ENCODE measurements at regions not wholly inside any gene's neighbourhood (a gene's known extent, or its start where the extent isn't known, plus 50 kb on each side); places are given as distances from the start of the nearest gene placed in this dataset.

DNA sequence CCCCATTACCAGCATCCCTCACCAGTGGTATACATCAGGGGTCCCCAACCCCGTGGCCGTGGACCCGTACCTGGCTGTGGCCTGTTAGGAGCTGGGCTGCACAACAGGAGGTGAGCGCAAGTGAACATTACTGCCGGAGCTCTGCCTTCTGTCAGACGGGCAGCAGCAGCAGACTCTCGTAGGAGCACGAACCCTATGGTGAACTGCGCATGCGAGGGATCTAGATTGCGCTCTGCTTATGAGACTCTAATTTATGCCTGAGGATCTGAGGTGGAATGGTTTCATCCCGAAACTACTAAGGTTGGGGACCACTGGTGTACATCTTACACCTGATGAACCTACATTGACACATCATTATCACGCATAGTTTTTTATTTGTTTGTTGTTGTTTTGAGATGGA is 52.8 kb upstream of the DHX15 start:
- DNase-seq (no peak), ATAC-seq (no peak)
- H3K36me3 ChIP-seq: no peaks in the 10 kb centered on the region
- TF ChIP-seq, protein P1, sequence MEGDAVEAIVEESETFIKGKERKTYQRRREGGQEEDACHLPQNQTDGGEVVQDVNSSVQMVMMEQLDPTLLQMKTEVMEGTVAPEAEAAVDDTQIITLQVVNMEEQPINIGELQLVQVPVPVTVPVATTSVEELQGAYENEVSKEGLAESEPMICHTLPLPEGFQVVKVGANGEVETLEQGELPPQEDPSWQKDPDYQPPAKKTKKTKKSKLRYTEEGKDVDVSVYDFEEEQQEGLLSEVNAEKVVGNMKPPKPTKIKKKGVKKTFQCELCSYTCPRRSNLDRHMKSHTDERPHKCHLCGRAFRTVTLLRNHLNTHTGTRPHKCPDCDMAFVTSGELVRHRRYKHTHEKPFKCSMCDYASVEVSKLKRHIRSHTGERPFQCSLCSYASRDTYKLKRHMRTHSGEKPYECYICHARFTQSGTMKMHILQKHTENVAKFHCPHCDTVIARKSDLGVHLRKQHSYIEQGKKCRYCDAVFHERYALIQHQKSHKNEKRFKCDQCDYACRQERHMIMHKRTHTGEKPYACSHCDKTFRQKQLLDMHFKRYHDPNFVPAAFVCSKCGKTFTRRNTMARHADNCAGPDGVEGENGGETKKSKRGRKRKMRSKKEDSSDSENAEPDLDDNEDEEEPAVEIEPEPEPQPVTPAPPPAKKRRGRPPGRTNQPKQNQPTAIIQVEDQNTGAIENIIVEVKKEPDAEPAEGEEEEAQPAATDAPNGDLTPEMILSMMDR (IDR thresholded peaks at IDR 0.05): no peak
- TF ChIP-seq POLR2A (IDR thresholded peaks at IDR 0.05): no peak
- intact Hi-C loops (cut with DNase I): no loop called here
- 93 to 96% (median 94%) methylated on average over 13 of the region's 13 CpGs for WGBS, 4 donors
- H3K27me3 ChIP-seq: no peaks in the 10 kb centered on the region
- no peak overlapping the region for H3K4me3 ChIP-seq
- H3K9me3 ChIP-seq: no peaks in the 10 kb centered on the region
- no peak overlapping the region for H3K27ac ChIP-seq
- no peaks in the 10 kb centered on the region for H3K4me1 ChIP-seq

- H3K27me3 ChIP-seq: no peaks in the 10 kb centered on the region
- H3K4me1 ChIP-seq: peaks cover 0 to 8% (median 0%) of the 10 kb centered on the region in 12 donors
- H3K27ac ChIP-seq: no peak overlapping the region
- DNase-seq: no peak
- no peak overlapping the region for H3K4me3 ChIP-seq
- no peaks in the 10 kb centered on the region for H3K36me3 ChIP-seq
- H3K9me3 ChIP-seq: no peaks in the 10 kb centered on the region
- intact Hi-C loops (cut with DNase I): no loop called here
- ATAC-seq: no peak
- TF ChIP-seq, protein P1 (IDR thresholded peaks at IDR 0.05): no peak
- TF ChIP-seq POLR2A (IDR thresholded peaks at IDR 0.05): no peak
- WGBS, 4 donors: 95 to 100% (median 96%) methylated on average over 1 of the region's 1 CpG
These were observed 54.1 kb upstream of the DHX15 start for GRCh38 chr4:24638396-24638875.

DNA sequence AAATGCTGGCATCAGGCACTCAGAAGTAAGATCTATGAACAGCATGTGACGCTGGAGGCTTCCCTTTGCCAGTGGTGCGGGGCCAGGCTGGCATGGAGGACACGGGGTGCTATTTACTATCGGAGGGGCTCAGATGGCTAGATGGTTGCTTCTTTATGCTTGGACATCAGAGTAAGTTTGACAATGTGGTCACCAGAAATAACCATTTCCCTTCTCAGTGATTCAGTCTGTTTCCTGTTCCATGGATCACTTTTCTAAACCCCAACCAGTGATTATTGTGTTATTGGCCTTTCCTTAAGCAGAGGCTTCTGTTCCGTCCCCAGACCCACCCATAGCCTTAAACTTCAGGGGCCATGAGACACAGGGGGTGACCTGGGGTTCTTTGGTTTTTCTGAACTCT is 55.4 kb upstream of the DHX15 start:
- DNase-seq (no peak), ATAC-seq (no peak)
- Histone ChIP-seq H3K27me3 (no peaks in the 10 kb centered on the region), H3K4me1 (peaks cover 0 to 9% (median 0%) of the 10 kb centered on the region in 12 donors), H3K9me3 (no peaks in the 10 kb centered on the region), H3K4me3 (no peak overlapping the region), H3K36me3 (no peaks in the 10 kb centered on the region), H3K27ac (no peak overlapping the region)
- TF ChIP-seq, protein P1 (IDR thresholded peaks at IDR 0.05): no peak
- TF ChIP-seq POLR2A (IDR thresholded peaks at IDR 0.05): no peak
- 86 to 90% (median 87%) methylated on average over 5 of the region's 5 CpGs for WGBS, 4 donors
- intact Hi-C loops (cut with DNase I): no loop called here

DNA sequence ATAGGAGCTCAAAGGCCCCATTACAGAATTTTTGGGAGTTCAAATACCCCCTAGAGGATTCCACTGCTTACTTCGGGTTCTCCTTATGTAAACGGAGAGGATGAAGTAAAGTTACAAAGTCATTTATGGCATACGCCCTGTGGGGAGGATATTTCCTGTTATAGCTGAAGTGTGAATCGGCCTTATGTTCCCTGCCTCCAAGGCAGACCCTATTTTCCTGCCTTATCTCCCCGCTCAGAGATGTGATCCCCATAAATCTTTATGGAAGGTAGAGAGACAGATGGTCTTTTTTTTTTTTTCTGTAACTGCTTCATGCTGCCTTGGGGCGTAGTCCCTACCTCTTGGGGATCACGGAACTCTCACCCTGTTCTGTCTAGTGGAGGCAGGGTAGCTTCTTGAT is 56.0 kb upstream of the DHX15 start:
- H3K36me3 ChIP-seq: no peaks in the 10 kb centered on the region
- intact Hi-C loops (cut with DNase I): no loop called here
- WGBS, 4 donors: 67 to 80% (median 69%) methylated on average over 7 of the region's 7 CpGs
- peaks cover 0 to 9% (median 2%) of the 10 kb centered on the region in 12 donors for H3K4me1 ChIP-seq
- DNase-seq (no peak), ATAC-seq (no peak)
- H3K9me3 ChIP-seq: no peaks in the 10 kb centered on the region
- no peaks in the 10 kb centered on the region for H3K27me3 ChIP-seq
- no peak overlapping the region for H3K4me3 ChIP-seq
- no peak overlapping the region for H3K27ac ChIP-seq
- TF ChIP-seq POLR2A (IDR thresholded peaks at IDR 0.05): no peak
- TF ChIP-seq, protein P1 (IDR thresholded peaks at IDR 0.05): no peak
